HG02571 (cell line): ENCODE measurements at regions not wholly inside any gene's neighbourhood (a gene's known extent, or its start where the extent isn't known, plus 50 kb on each side); places are given as distances from the start of the nearest gene placed in this dataset.

ENCODE experiments used
- ATAC-seq: cut with Tn5 transposase; IDR thresholded peaks from one replicate; pipeline ENCODE4 v1.9.1; 2021; ENCODE audit warnings: mild to moderate bottlenecking, moderate library complexity; ENCODE audit not compliant: unreplicated experiment

DNA sequence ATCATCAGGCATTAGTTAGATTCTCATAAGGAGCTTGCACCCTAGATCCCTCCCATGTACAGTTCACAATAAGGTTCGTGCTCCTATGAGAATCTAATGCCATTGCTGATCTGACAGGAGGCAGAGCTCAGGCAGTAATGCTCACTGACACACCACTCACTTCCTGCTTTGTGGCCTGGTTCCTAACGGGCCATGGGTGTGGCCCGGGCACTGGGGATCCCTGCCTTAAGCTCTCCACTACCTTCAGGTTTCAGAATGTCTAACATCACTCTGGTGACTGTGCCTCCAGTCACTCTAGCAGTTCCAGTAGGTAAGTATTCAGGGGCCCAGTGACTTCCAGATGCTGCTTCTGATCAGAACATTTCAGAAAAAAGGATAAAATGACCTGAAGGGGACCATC lies 152.4 kb downstream of the LRRC70 start:
- ATAC-seq, result no peak

DNA sequence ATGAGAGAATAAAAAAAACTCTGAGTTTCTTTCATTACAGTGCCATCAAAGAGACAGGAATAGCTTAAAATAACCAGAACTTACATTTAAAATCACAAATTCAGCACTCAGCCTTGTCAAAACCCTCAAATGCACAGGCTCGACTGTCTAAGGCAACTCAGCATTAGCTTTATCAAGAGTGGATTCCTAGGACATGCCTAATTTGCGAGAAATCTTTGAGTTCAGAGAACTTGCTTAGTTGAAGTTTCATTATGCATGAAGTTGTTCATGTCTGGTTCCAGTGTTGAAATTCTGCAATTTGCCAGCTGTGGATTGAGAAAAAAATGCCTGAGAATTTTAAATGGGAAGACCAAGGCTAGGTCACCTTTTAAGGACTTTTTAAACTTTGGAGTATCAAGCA lies 151.1 kb downstream of the LRRC70 start:
- no peak for ATAC-seq

DNA sequence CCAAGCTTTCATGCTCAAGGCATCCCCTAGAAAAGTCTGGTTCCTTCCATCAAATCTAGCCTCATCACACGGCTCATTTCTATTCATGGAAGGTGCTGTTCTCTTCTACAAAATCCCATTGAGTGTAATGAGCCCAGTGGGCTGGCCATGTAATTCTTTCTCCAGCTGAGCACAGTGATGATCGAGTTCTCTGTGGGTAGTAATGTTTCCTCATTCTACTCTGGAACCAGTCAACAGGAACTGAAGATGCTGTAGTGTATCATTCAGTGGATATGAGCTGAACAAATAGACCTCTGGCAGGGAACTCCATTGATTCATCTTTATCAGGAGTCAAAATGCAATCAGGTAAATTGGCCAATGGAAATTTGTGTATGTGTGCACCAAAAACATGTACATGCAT lies 149.2 kb downstream of the LRRC70 start:
- no peak for ATAC-seq

DNA sequence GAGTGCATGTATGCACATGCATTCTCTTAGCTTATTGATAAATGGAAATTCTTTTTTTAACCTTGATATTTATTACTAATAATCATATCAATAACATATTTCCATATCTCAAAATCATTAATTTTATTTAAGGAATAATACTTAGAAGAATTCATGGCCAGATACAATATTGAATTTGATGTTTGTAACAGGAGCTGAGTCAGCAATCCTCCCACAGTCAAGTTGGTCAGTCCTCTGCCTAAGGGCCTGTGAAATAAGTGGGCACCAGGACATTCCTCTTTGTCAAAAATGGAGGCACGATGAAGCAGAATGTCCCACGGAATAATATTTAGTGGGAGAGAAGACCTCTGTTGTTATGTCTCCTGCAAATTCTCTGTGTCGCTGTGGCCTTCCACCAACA lies 148.6 kb downstream of the LRRC70 start:
- ATAC-seq, result no peak

GRCh38 chr5:62722360-62722759 lies 143.7 kb downstream of the LRRC70 start:
- no peak for ATAC-seq

- ATAC-seq, result peak; percentile 76
These were observed 141.4 kb downstream of the LRRC70 start for GRCh38 chr5:62720031-62720441.

DNA sequence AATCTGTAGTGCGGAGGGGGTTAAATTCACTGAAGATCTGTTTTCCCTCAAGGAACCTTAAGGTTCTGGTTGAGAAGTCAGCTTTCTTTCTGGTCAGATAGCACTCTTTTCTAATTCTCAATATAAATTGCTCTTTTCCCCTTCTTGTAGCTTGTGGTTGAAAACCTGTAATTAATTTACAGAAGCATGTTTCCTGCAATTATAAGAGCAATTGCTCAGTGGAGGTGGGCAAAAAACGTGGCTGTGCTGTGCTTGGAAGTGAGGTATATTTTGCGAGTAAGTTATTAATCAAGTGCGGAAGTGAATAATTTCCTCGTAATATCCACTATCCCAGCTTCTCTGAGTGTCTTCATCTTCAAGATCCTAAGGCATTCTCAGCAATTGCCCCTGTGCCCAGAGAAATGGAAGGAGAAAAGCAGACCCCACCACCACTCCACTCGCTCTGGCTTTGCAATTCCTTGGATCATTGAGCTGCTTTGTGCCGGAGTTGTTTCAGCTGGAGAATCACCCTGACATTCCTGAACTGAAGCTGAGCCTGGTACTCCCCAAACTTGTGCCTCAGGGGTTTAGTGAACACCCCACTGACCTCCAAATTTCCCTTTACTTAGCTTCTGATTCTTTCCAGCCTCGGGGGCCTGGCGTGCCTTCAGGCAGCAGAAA lies 140.6 kb downstream of the LRRC70 start:
- ATAC-seq, result no peak

DNA sequence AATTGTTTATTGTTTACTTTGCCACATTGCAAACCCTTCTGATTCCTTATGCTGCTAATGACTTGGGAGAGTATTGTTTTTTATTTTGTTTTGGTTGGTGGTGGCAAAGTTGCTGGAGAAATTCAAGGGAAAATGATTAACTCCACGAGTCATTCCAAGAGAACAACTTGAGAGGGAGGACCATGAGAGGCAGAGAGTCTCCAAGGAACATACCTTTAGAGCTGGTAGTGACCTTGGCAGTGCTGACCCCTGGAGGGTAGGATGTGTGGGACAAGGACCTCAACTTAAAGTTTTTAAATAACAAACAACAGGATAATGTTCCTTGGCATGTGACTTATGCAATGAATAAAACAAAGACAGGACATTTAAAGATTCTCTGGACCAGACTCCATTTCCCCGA lies 139.7 kb downstream of the LRRC70 start:
- ATAC-seq, result no peak

- no peak for ATAC-seq
These were observed 138.8 kb downstream of the LRRC70 start for GRCh38 chr5:62717301-62717933.

- no peak for ATAC-seq
These were observed 135.7 kb downstream of the LRRC70 start for GRCh38 chr5:62714296-62714695.

GRCh38 chr5:62708481-62709325 lies 130.1 kb downstream of the LRRC70 start:
- no peak for ATAC-seq

DNA sequence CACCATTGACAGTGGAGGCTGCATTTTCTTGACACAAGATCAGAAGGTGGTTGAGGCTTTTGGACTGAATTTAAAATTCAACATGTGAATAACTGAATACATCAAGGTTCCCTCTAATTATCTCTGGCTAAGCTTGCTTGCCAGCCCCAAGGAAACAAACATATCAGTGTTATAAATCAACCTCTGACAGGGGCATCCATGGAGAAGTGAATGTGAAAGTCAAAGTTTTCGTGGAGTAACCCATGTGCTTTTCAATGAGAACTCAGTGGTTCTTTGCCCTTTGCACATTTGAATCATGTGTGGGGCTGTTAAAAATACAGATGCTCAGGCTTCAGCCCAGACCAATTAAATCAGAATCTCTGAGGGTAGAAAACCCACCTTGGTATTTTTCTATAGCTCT lies 128.9 kb downstream of the LRRC70 start:
- no peak for ATAC-seq

DNA sequence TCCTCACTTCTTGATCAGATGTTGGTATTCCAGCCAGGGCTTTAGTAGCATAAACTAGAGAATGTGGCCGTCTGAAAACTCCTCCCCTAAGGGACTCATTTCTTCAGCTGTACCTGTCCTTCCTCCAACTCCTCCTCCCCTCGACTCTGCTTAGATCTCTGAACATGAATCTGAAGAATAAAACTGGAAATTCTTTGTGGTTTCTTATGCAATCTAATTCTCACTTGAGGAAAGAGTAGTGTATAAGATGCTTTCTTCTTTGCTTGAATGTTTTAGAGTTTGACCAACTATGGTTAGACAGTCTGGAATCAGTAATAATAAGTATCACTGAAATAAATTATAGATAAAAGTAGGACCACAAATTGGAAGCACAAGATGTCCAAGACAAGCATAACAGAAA lies 128.5 kb downstream of the LRRC70 start:
- no peak for ATAC-seq

- no peak for ATAC-seq
These were observed 126.4 kb downstream of the LRRC70 start for GRCh38 chr5:62705022-62705421.

DNA sequence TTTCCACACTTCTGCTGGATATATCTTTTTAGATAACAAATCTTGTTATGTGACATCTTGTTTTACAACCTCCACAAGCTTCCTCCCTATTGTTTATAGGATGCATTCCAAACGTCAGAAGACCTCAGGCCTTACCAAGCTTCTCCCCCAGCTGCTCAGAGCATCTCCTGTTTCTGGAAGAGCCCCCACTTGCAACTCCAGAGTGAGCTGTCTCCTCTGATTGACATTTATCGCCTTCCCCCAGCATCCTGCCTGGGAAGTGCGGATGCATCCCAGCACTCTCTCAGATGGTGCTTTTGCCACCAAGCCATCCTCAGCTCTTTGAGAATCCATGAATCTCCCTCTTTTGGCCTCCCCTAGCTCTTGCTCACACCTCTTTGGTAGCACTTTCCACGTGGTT lies 123.5 kb downstream of the LRRC70 start:
- no peak for ATAC-seq

GRCh38 chr5:62701036-62701435 lies 122.4 kb downstream of the LRRC70 start:
- no peak for ATAC-seq

GRCh38 chr5:62698756-62699155 lies 120.1 kb downstream of the LRRC70 start:
- no peak for ATAC-seq

- no peak for ATAC-seq
These were observed 116.7 kb downstream of the LRRC70 start for GRCh38 chr5:62695274-62695673.

DNA sequence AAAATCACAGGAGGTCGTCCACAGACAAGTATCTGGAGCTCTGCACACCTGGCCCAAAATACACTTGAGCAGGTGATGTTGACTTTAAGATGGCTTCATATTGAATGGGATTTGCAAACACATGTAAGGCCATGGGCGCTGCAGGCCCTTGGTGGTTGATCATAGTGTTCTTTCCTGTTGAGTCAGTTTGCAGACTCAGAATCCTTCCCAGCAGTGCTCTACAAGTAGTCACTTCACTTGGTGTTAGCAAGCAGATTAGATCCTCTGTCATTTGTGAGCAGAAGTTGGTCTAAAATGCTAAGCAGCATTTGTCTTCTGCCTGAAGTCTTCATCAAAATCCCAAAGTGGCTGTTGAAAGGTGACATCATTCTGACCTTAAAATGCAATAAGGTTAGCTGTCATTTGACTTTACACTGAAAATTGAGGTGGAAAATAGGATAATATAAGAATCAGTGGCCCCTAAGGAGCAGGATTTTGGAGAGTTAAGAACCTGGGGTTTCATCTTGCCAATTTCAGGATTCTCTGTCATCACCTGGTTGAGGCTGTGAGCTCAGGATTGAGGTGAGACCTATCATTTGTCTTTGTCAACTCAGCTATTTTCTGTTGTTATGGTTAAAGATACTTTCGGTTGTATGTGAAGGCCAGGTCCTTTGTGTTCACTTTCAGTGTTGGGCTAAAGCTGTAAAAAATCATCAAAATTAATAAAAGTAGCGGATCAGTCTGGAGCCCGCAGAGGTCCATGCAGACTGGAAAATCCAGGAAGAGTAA lies 114.5 kb downstream of the LRRC70 start:
- no peak for ATAC-seq

DNA sequence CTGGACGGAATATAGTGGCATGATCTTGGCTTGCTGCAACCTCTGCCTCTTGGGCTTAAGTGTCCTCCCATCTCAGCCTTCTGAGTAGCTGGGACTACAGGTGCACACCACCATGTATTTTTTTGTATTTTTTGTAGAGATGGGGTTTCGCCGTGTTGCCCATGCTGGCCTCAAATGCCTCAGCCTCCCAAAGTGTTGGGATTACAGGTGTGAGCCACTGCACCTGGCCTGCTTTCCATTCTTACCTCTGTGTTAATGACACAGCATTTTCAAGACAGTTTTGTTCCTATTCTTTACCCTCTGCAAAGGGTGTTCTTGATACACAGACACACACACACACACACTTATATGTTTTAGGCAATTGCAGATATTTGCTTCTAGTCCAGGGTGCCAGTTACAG lies 113.3 kb downstream of the LRRC70 start:
- no peak for ATAC-seq

DNA sequence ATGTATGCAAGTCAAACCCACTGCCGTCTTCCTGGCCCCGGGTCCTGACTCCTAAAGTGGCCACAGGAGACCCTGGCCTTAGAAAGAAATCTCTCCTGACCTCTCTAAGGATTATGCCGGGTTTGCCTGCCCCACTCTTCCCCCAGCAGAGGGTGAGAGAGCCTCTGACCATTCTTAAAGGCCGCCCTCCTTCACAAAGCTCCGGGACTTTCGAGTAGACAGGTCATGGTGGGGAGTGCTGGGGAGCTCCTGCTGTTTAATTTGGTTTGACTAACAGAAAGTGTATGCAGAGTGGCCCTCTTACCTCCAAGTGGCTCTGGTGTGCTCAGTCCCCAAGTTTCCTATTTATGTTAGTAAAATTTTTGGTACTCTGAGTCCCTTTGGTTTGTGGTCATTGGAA lies 111.8 kb downstream of the LRRC70 start:
- no peak for ATAC-seq
